ENCODE measurements at regions not wholly inside any gene's neighbourhood (a gene's known extent, or its start where the extent isn't known, plus 50 kb on each side); places are given as distances from the start of the nearest gene placed in this dataset.

DNA sequence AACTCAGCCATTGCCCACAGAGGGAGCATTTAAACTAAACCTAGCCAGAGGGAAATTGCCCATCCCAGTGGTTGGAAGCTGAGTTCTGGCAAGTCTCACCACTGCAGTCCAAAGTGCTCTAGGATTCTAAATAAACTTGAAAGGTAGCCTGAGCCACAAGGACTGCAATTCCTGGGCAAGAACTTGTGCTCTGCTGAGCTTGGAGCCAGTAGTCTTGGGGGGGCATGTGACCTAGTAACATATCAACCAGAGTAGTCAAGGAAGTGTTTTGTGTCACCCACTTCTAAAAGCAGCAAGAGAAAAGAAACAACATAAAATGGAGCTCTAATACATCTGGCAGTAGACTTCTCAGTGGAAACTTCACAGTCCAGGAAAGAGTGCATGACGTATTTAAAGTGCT is 167.0 kb downstream of the PTH2R start:
- no peak overlapping the region for H3K27ac ChIP-seq
- intact Hi-C loops (cut with DNase I), result no loop called here
- DNase-seq, result no peak
- WGBS, 2 donors, result 81 to 92% methylated on average over 1 of the region's 1 CpG
- peaks cover 0 to 14% (median 2%) of the 10 kb centered on the region in 7 donors for H3K27me3 ChIP-seq
- H3K36me3 ChIP-seq, result no peaks in the 10 kb centered on the region
- H3K9me3 ChIP-seq, result peaks cover 0 to 20% (median 5%) of the 10 kb centered on the region in 11 donors
- H3K4me1 ChIP-seq, result no peaks in the 10 kb centered on the region
- H3K4me3 ChIP-seq, result no peak overlapping the region
- TF ChIP-seq, protein P1, sequence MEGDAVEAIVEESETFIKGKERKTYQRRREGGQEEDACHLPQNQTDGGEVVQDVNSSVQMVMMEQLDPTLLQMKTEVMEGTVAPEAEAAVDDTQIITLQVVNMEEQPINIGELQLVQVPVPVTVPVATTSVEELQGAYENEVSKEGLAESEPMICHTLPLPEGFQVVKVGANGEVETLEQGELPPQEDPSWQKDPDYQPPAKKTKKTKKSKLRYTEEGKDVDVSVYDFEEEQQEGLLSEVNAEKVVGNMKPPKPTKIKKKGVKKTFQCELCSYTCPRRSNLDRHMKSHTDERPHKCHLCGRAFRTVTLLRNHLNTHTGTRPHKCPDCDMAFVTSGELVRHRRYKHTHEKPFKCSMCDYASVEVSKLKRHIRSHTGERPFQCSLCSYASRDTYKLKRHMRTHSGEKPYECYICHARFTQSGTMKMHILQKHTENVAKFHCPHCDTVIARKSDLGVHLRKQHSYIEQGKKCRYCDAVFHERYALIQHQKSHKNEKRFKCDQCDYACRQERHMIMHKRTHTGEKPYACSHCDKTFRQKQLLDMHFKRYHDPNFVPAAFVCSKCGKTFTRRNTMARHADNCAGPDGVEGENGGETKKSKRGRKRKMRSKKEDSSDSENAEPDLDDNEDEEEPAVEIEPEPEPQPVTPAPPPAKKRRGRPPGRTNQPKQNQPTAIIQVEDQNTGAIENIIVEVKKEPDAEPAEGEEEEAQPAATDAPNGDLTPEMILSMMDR (IDR thresholded peaks at IDR 0.05), result no peak
- no peak for ATAC-seq

DNA sequence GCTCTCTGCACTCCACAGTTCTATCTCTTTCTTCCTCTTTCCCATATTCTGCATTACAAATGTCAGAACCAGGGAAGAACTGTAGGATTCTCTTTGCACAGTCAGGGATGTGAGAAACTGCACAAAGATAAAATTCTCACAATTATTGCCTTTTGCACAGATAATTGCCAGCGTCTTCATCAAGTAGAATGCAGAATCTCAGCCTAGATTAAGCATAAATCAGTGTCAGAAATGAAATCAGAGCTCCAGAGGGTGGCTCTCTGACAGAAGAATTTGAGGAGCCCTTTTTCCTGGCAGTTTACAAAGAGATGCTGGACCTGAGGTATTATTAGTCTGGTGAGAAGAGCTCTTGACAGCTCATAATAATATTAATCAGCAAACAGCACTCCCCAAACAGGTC is 173.1 kb downstream of the PTH2R start:
- Histone ChIP-seq H3K4me1 (no peaks in the 10 kb centered on the region), H3K27me3 (no peaks in the 10 kb centered on the region), H3K4me3 (no peak overlapping the region), H3K9me3 (peaks cover 0 to 24% (median 5%) of the 10 kb centered on the region in 11 donors), H3K27ac (no peak overlapping the region), H3K36me3 (no peaks in the 10 kb centered on the region)
- intact Hi-C loops (cut with DNase I), result no loop called here
- DNase-seq (no peak), ATAC-seq (no peak)
- TF ChIP-seq, protein P1 (IDR thresholded peaks at IDR 0.05), result no peak
- 50 to 66% methylated on average over 1 of the region's 1 CpG for WGBS, 2 donors

DNA sequence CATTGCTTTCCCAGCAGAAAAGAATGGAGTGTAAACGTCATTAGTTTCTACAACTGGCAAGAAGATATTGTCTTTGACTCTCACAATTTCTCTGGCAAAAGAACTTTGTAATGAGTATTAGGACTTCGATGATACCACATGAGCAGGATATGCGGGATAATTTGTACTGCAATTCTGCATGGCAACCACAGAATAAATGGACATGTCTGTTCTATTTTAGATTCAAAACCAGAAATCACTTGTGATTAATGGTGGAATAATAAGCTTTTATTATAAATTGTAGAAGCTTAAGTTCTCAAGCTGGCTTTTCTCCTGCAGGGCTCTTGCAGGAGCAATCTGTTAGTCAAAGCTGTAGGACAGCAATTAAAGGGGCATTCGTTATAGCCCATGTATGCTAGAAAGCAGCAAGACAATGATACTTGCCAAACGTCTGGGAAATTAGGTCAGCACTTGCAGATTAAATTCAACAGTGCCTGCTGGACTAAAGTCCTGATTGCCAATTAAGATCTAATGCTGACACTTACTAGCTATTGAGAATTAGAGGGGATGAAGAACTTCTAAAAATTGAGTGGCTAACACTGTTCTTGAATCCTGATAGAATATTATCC is 177.9 kb downstream of the PTH2R start:
- H3K27me3 ChIP-seq, result no peaks in the 10 kb centered on the region
- no peak overlapping the region for H3K27ac ChIP-seq
- no peak overlapping the region for H3K4me3 ChIP-seq
- H3K9me3 ChIP-seq, result no peaks in the 10 kb centered on the region
- H3K36me3 ChIP-seq, result no peaks in the 10 kb centered on the region
- intact Hi-C loops (cut with DNase I), result no loop called here
- no peak for DNase-seq
- H3K4me1 ChIP-seq, result no peaks in the 10 kb centered on the region
- WGBS, 2 donors, result 59 to 60% methylated on average over 5 of the region's 5 CpGs
- TF ChIP-seq, protein P1 (IDR thresholded peaks at IDR 0.05), result no peak
- ATAC-seq, result no peak

DNA sequence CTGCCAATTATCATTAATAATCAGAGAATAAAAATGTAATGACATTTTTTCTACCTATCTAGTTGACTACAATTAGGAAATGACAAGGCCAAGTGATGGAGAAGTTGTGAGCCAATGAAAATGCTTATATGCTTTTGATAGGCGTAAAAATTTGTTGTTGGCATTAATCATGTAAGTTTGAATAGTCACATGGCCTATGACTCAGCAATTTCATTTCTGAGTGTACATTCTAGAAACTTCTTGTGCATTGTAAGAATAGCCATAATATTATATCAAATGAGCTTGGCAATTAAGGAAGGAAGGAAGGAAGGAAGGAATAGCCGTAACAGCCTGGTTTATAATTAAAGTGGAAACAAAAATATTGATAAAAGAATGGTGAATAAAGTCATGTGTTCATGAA is 179.9 kb downstream of the PTH2R start:
- intact Hi-C loops (cut with DNase I), result no loop called here
- WGBS, 2 donors, result 77 to 78% methylated on average over 2 of the region's 2 CpGs
- ATAC-seq, result no peak

More for the DNA sequence above, 179.9 kb downstream of the PTH2R start:
- Histone ChIP-seq H3K9me3 (no peaks in the 10 kb centered on the region), H3K27me3 (no peaks in the 10 kb centered on the region), H3K4me1 (no peaks in the 10 kb centered on the region), H3K27ac (no peak overlapping the region), H3K4me3 (no peak overlapping the region), H3K36me3 (no peaks in the 10 kb centered on the region)
- DNase-seq, result no peak
- TF ChIP-seq, protein P1 (IDR thresholded peaks at IDR 0.05), result no peak

All from heart right ventricle (tissue), 16 donors.